Neural progenitor cell (in vitro differentiated cells): ENCODE measurements at regions not wholly inside any gene's neighbourhood (a gene's known extent, or its start where the extent isn't known, plus 50 kb on each side); places are given as distances from the start of the nearest gene placed in this dataset.

ENCODE experiments used
- DNase-seq: peaks from one replicate; pipeline ENCODE4 v3.0.0-alpha.2; 2016; ENCODE audit warnings: low spot score
- H2AFZ ChIP-seq: fragments of 200-600 bp; sonication (generic); replicated peaks from 2 replicates; pipeline ENCODE4 v1.6.1; 2016; ENCODE audit warnings: antibody characterized with exemption
- H3F3A ChIP-seq: fragments of 200-600 bp; sonication (generic); 2 replicates; pipeline ENCODE4 v1.6.1; 2016; ENCODE audit warnings: antibody characterized with exemption, low read depth
- H3K27ac ChIP-seq: fragments of 200-600 bp; sonication (generic); 2 replicates; pipeline ENCODE4 v1.5.1; 2016; ENCODE audit warnings: mild to moderate bottlenecking
- H3K27me3 ChIP-seq: fragments of 200-600 bp; sonication (generic); 2 replicates; pipeline ENCODE4 v1.6.1; 2016; ENCODE audit warnings: mild to moderate bottlenecking, moderate library complexity
- H3K36me3 ChIP-seq: fragments of 200-600 bp; sonication (generic); 2 replicates; pipeline ENCODE4 v1.5.1; 2016
- H3K4me1 ChIP-seq: fragments of 200-600 bp; sonication (generic); 2 replicates; pipeline ENCODE4 v1.6.1; 2016; ENCODE audit warnings: mixed run types
- H3K4me2 ChIP-seq: fragments of 200-600 bp; sonication (generic); 2 replicates; pipeline ENCODE4 v1.6.1; 2016
- H3K4me3 ChIP-seq: fragments of 200-600 bp; sonication (generic); 2 replicates; pipeline ENCODE4 v1.5.1; 2016
- H3K79me2 ChIP-seq: fragments of 200-600 bp; sonication (generic); 2 replicates; pipeline ENCODE4 v1.6.1; 2016; ENCODE audit warnings: low read depth
- H3K9ac ChIP-seq: fragments of 200-600 bp; sonication (generic); 2 replicates; pipeline ENCODE4 v1.6.1; 2016
- H3K9me3 ChIP-seq: fragments of 200-600 bp; sonication (generic); 2 replicates; pipeline ENCODE4 v1.5.1; 2016; ENCODE audit warnings: low read depth
- H4K20me1 ChIP-seq: fragments of 200-600 bp; sonication (generic); 2 replicates; pipeline ENCODE4 v1.6.1; 2016; ENCODE audit warnings: low read depth
- H3K27ac Mint-ChIP-seq: 3 replicates; pipeline ENCODE4 v1.8.0; 2021; ENCODE audit warnings: mixed read lengths
- H3K27me3 Mint-ChIP-seq: 2 replicates; pipeline ENCODE4 v1.8.0; 2022; ENCODE audit warnings: low read depth, mild to moderate bottlenecking, inconsistent platforms, moderate library complexity, mixed read lengths; ENCODE audit not compliant: insufficient read depth
- H3K36me3 Mint-ChIP-seq: 3 replicates; pipeline ENCODE4 v1.8.0; 2021; ENCODE audit warnings: mixed read lengths
- H3K4me1 Mint-ChIP-seq: 3 replicates; pipeline ENCODE4 v1.8.0; 2021; ENCODE audit warnings: mixed read lengths
- H3K4me3 Mint-ChIP-seq: 3 replicates; pipeline ENCODE4 v1.8.0; 2021; ENCODE audit warnings: mild to moderate bottlenecking, moderate library complexity, mixed read lengths
- H3K9me3 Mint-ChIP-seq: 3 replicates; pipeline ENCODE4 v1.8.0; 2020; ENCODE audit warnings: mixed read lengths
- CTCF ChIP-seq: fragments of 200-600 bp; sonication (generic); IDR thresholded peaks from 2 replicates; pipeline ENCODE4 v1.5.1; 2017; ENCODE audit warnings: antibody characterized with exemption, mild to moderate bottlenecking
- EZH2 ChIP-seq: fragments of 200-600 bp; sonication (generic); IDR thresholded peaks from 2 replicates; pipeline ENCODE4 v1.6.1; 2017; ENCODE audit warnings: antibody characterized with exemption, mild to moderate bottlenecking, moderate library complexity
- EZH2phosphoT487 ChIP-seq: fragments of 200-600 bp; sonication (generic); IDR thresholded peaks from 2 replicates; pipeline ENCODE4 v1.6.1; 2017; ENCODE audit warnings: antibody characterized with exemption

DNA sequence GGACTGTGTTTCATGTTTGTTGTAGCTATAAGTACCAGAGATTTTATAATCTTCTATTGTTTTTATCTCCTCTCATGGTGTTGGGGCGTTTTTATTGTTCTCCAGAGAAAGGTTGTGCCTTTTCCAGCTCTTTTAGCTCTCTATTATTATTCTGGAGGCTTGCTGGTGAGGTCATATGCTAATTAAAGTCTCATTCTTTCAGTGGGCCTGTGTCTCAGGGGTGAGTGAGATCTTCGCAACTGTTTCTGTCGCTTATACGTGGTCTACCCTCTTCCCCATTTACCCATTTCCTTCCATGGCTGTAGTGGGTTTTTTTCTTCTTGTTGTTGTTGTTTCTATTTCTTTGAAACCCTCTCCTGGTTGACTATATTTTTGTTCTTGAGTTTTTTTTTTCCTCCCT, 584.9 kb downstream of the TMEM182 start:
- Mint-ChIP-seq H3K27me3 (peaks cover 2% of the 10 kb centered on the region), H3K36me3 (no peaks in the 10 kb centered on the region), H3K4me3 (no peak overlapping the region), H3K4me1 (no peaks in the 10 kb centered on the region), H3K27ac (no peak overlapping the region), H3K9me3 (peaks cover 24% of the 10 kb centered on the region)
- H3K36me3 ChIP-seq = no peaks in the 10 kb centered on the region
- no peaks in the 10 kb centered on the region for H3K27me3 ChIP-seq
- no peak overlapping the region for H3K27ac ChIP-seq
- no peak overlapping the region for H3K4me2 ChIP-seq
- DNase-seq = no peak
- H3K4me1 ChIP-seq = no peaks in the 10 kb centered on the region
- H4K20me1 ChIP-seq = no peaks in the 10 kb centered on the region
- H3K9me3 ChIP-seq = no peaks in the 10 kb centered on the region
- no peak overlapping the region for H3K4me3 ChIP-seq
- no peaks in the 10 kb centered on the region for H3K79me2 ChIP-seq
- TF ChIP-seq EZH2phosphoT487 = no peak
- TF ChIP-seq EZH2 = no peak
- no peak for TF ChIP-seq CTCF
- H3F3A ChIP-seq = no peaks in the 10 kb centered on the region
- no peak overlapping the region for H2AFZ ChIP-seq
- H3K9ac ChIP-seq = no peak overlapping the region

- Mint-ChIP-seq H3K9me3 (peaks cover 16% of the 10 kb centered on the region), H3K27ac (peak overlapping the region; percentile 47), H3K27me3 (peaks cover 4% of the 10 kb centered on the region), H3K4me1 (peaks cover 8% of the 10 kb centered on the region), H3K36me3 (peaks cover 3% of the 10 kb centered on the region), H3K4me3 (no peak overlapping the region)
- H3K9ac ChIP-seq = no peak overlapping the region
- no peak overlapping the region for H3K27ac ChIP-seq
- no peaks in the 10 kb centered on the region for H3K9me3 ChIP-seq
- no peaks in the 10 kb centered on the region for H3F3A ChIP-seq
- peak; percentile 21 for DNase-seq
- H3K4me1 ChIP-seq = no peaks in the 10 kb centered on the region
- H3K27me3 ChIP-seq = no peaks in the 10 kb centered on the region
- H3K36me3 ChIP-seq = no peaks in the 10 kb centered on the region
- no peaks in the 10 kb centered on the region for H4K20me1 ChIP-seq
- H3K79me2 ChIP-seq = no peaks in the 10 kb centered on the region
- H3K4me3 ChIP-seq = no peak overlapping the region
- TF ChIP-seq CTCF (no peak), EZH2 (no peak), EZH2phosphoT487 (no peak)
- H2AFZ ChIP-seq = no peak overlapping the region
- no peak overlapping the region for H3K4me2 ChIP-seq
Observed at GRCh38 chr2:103353774-103354173, 591.9 kb downstream of the TMEM182 start.

DNA sequence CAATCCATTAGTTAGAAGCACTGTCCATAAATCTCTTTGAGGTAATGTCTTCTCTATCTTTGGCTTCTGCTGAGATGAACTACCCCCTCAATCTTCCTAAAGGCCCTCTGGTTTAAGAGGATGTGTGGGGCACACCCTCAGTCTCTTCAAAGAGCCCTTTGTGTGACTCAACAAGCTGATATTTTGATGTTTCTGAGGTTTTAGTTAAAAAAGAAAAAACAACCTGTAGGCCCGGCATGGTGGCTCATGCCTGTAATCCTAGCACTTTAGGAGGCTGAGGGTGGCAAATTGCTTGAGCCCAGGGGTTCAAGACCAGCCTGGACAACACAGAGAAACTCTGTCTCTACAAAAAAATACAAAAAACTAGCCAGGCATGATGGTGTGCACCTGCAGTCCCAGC, 593.5 kb downstream of the TMEM182 start:
- H3K9me3 ChIP-seq = no peaks in the 10 kb centered on the region
- H3K27me3 ChIP-seq = no peaks in the 10 kb centered on the region
- H3K9me3 Mint-ChIP-seq = peaks cover 13% of the 10 kb centered on the region
- H3K4me3 ChIP-seq = no peak overlapping the region
- no peak overlapping the region for H3K27ac Mint-ChIP-seq
- TF ChIP-seq EZH2 (no peak), EZH2phosphoT487 (no peak), CTCF (no peak)
- no peaks in the 10 kb centered on the region for H3F3A ChIP-seq
- H3K36me3 ChIP-seq = no peaks in the 10 kb centered on the region
- H3K4me3 Mint-ChIP-seq = no peak overlapping the region
- no peaks in the 10 kb centered on the region for H4K20me1 ChIP-seq
- H3K9ac ChIP-seq = no peak overlapping the region
- no peaks in the 10 kb centered on the region for H3K4me1 ChIP-seq
- H3K27me3 Mint-ChIP-seq = peaks cover 4% of the 10 kb centered on the region
- no peak for DNase-seq
- H3K4me2 ChIP-seq = no peak overlapping the region
- H3K79me2 ChIP-seq = no peaks in the 10 kb centered on the region
- no peak overlapping the region for H3K27ac ChIP-seq
- H3K4me1 Mint-ChIP-seq = peaks cover 8% of the 10 kb centered on the region
- H3K36me3 Mint-ChIP-seq = peaks cover 3% of the 10 kb centered on the region
- H2AFZ ChIP-seq = peak overlapping the region; percentile 30
